ENCODE measurements at regions not wholly inside any gene's neighbourhood (a gene's known extent, or its start where the extent isn't known, plus 50 kb on each side); places are given as distances from the start of the nearest gene placed in this dataset.

DNA sequence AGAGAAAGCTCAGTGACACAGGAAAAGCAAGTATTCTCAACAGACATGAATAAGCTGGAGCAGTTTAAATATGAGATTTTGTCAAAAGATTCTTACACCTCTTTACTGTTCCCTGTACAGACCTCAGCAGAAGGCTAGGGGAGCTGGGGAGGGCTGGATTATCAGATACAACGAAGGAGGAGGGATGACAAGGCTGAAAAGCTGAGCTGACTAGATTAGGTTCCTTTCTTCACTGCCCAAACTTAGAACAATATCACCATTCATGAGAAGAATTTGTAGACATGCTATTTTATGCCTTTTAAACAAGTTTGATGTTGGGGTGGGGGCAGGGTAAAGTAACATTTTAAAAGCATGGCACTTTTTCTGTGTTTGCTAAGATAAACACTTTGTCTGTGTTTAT is 611.1 kb downstream of the AACS start:
- H3K36me3 ChIP-seq, result no peaks in the 10 kb centered on the region
- intact Hi-C loops (cut with DNase I), result no loop called here
- DNase-seq, result no peak
- H3K27ac ChIP-seq, result no peak overlapping the region
- ATAC-seq, result no peak
- H3K4me1 ChIP-seq, result no peaks in the 10 kb centered on the region
- H3K4me3 ChIP-seq, result no peak overlapping the region
- TF ChIP-seq, protein P1, sequence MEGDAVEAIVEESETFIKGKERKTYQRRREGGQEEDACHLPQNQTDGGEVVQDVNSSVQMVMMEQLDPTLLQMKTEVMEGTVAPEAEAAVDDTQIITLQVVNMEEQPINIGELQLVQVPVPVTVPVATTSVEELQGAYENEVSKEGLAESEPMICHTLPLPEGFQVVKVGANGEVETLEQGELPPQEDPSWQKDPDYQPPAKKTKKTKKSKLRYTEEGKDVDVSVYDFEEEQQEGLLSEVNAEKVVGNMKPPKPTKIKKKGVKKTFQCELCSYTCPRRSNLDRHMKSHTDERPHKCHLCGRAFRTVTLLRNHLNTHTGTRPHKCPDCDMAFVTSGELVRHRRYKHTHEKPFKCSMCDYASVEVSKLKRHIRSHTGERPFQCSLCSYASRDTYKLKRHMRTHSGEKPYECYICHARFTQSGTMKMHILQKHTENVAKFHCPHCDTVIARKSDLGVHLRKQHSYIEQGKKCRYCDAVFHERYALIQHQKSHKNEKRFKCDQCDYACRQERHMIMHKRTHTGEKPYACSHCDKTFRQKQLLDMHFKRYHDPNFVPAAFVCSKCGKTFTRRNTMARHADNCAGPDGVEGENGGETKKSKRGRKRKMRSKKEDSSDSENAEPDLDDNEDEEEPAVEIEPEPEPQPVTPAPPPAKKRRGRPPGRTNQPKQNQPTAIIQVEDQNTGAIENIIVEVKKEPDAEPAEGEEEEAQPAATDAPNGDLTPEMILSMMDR (IDR thresholded peaks at IDR 0.05), result no peak
- H3K27me3 ChIP-seq, result no peaks in the 10 kb centered on the region
- no peaks in the 10 kb centered on the region for H3K9me3 ChIP-seq

DNA sequence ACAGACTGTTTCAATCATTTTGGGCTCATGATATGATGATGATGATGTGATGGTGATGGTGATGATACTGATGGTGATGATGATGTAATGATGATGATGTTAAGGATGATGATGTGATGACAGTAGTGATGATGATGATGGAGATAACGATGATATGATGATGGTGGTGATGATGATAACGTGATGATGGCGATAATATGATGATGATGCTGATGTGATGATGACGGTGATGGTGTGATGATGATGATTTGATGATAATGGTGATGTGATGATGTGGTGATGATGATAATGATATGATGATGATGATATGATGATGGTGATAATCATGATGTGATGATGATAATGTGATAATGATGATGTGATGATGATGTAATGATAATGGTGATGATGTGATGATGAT is 612.6 kb downstream of the AACS start:
- Histone ChIP-seq H3K4me3 (no peak overlapping the region), H3K27ac (no peak overlapping the region), H3K4me1 (no peaks in the 10 kb centered on the region), H3K9me3 (no peaks in the 10 kb centered on the region), H3K27me3 (no peaks in the 10 kb centered on the region), H3K36me3 (no peaks in the 10 kb centered on the region)
- ATAC-seq (no peak), DNase-seq (no peak)
- TF ChIP-seq, protein P1 (IDR thresholded peaks at IDR 0.05), result no peak
- intact Hi-C loops (cut with DNase I), result no loop called here

DNA sequence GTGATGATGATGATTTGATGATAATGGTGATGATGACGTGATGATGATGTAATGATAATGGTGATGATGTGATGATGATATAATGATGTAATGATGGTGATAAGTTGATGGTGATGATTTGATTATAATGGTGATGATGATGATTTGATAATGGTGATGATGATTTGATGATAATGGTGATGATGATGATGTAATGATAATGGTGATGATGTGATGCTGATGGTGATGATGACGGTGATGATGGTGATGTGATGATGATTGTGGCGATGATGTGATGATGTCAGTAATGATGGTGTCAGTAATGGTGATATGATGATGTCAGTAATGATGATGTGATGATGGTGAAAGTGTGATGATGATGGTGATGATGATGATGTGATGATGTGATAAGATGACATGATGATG is 613.4 kb downstream of the AACS start:
- intact Hi-C loops (cut with DNase I), result no loop called here
- DNase-seq (no peak), ATAC-seq (no peak)
- H3K4me1 ChIP-seq, result no peaks in the 10 kb centered on the region
- no peak overlapping the region for H3K27ac ChIP-seq
- no peak overlapping the region for H3K4me3 ChIP-seq
- TF ChIP-seq, protein P1 (IDR thresholded peaks at IDR 0.05), result no peak
- no peaks in the 10 kb centered on the region for H3K9me3 ChIP-seq
- H3K27me3 ChIP-seq, result no peaks in the 10 kb centered on the region
- no peaks in the 10 kb centered on the region for H3K36me3 ChIP-seq

DNA sequence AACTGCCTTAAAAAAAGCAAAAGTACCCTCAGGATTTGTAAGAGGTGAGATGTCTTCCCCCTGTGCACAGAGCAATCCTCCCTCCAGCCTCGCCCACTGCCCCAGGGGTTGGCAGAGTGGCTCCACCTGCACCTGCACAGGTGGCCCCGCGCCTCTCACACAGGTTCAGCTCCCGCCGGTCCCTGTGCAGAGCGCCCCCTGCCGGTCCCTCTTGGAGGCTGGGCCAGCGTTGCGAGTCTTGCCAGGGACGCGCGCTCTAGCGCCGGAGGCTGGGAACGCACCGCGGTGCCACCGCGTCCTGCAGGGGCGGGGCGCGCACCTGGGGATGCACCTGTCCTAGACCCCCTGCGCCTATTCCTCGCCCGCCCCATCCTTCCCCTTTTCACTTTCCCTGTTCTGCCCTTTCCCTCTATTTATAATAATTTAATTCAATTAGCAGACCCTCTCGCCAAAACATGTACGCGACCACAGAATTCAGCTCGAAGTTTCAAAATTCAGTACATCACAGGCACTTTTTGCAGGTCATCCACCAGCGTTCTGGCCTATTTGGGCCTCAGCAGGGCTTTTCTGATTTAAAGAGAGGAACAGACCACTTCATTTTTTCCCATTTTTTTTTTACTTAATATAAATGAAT is 618.6 kb downstream of the AACS start:
- intact Hi-C loops (cut with DNase I), result no loop called here
- Histone ChIP-seq H3K27ac (no peak overlapping the region), H3K36me3 (no peaks in the 10 kb centered on the region), H3K4me3 (no peak overlapping the region), H3K27me3 (no peaks in the 10 kb centered on the region), H3K9me3 (no peaks in the 10 kb centered on the region), H3K4me1 (no peaks in the 10 kb centered on the region)
- peak; percentile 78 for ATAC-seq
- peak; percentile 83 for DNase-seq
- TF ChIP-seq, protein P1 (IDR thresholded peaks at IDR 0.05), result peak; percentile 55

DNA sequence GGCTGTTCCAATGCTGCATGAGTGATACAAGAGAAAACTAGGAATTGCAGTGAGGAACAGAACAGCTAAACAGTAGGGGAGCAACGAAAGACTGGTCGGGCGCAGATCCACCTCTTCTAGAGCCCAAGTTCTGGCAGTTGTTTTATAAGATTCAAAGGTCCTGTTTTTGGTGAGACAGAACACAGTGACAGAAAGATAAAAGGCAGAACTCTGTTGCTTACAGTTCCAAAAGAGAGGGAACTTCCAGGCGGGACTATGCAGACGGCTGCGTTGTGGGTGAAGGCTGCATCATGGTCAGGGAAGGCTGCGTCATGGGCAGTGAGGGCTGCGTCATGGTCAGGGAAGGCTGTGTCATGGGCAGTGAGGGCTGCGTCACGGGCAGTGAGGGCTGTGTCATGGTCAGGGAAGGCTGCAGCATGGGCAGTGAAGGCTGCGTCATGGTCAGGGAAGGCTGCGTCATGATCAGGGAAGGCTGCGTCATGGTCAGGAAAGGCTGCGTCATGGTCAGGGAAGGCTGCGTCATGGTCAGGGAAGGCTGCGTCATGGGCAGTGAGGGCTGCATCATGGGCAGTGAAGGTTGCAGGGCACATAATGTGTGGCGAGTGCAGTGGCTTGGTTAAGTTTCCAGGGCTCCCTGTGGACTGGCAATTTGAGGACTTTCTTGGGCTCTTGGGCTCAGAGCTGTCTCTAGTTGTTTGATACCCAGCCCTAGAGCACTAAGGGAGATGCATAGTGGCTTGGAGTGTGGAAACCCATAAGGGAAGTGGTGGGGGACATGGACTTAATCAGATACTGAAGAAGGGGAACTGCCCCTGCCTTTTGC is 619.9 kb downstream of the AACS start:
- Histone ChIP-seq H3K36me3 (no peaks in the 10 kb centered on the region), H3K27ac (no peak overlapping the region), H3K9me3 (no peaks in the 10 kb centered on the region), H3K27me3 (no peaks in the 10 kb centered on the region), H3K4me1 (no peaks in the 10 kb centered on the region), H3K4me3 (no peak overlapping the region)
- TF ChIP-seq, protein P1 (IDR thresholded peaks at IDR 0.05), result no peak
- intact Hi-C loops (cut with DNase I), result no loop called here
- ATAC-seq, result no peak
- DNase-seq, result no peak

Measured in upper lobe of right lung (tissue), 1 donor.